K562 (cell line): ENCODE measurements at regions not wholly inside any gene's neighbourhood (a gene's known extent, or its start where the extent isn't known, plus 50 kb on each side); places are given as distances from the start of the nearest gene placed in this dataset.

ENCODE experiments used
- HMG20B ChIP-seq: fragments of 250-450 bp; sonication (Bioruptor Pico); IDR thresholded peaks from 2 replicates; pipeline ENCODE4 v1.5.0; 2021; ENCODE audit warnings: mild to moderate bottlenecking
- JUND ChIP-seq, 2 experiments: IDR thresholded peaks; 2 replicates in 1 of 2; 3 replicates in 1 of 2; pipeline ENCODE4 v1.6.1; 2011; ENCODE audit warnings: borderline replicate concordance in 2 of 2, low read depth in 2 of 2, low read length in 2 of 2, improper control_type of control experiment in 1 of 2, missing biosample characterization in 1 of 2, missing genetic modification characterization in 1 of 2, missing genetic modification reagents in 1 of 2
- LARP7 ChIP-seq: fragments of 450-650 bp; IDR thresholded peaks from 2 replicates; pipeline ENCODE4 v1.6.1; 2016
- NCOA2 ChIP-seq, 2 experiments: fragments of 450-650 bp; IDR thresholded peaks; 2 replicates each; pipeline ENCODE4 v1.6.1; 2018; ENCODE audit warnings: mild to moderate bottlenecking in 2 of 2, moderate library complexity in 1 of 2; ENCODE audit not compliant: partially characterized antibody in 2 of 2
- PHF20 ChIP-seq: fragments of 450-650 bp; IDR thresholded peaks from 2 replicates; pipeline ENCODE4 v1.6.1; 2018; ENCODE audit not compliant: partially characterized antibody
- PRMT5 ChIP-seq: sonication (generic); formaldehyde crosslinking; IDR thresholded peaks from 2 replicates; pipeline ENCODE4 v1.5.0; 2020; ENCODE audit warnings: missing genetic modification reagents
- RAD21 ChIP-seq, 2 experiments: fragments of 250-450 bp in 1 of 2; fragments of 450-650 bp in 1 of 2; sonication (Bioruptor Pico) in 1 of 2; formaldehyde crosslinking in 1 of 2; IDR thresholded peaks in 1 of 2; conservative IDR thresholded peaks in 1 of 2; 2 replicates each; pipeline versions ENCODE4 v1.4.0 to v1.8.0; 2020 to 2022; ENCODE audit warnings: mild to moderate bottlenecking in 2 of 2, moderate library complexity in 1 of 2
- RFX1 ChIP-seq: fragments of 450-650 bp; IDR thresholded peaks from 2 replicates; pipeline ENCODE4 v1.6.1; 2016; ENCODE audit warnings: mild to moderate bottlenecking, moderate library complexity
- TF ChIP-seq, protein P1 (sequence below), 3 experiments: IDR thresholded peaks in 2 of 3; conservative IDR thresholded peaks in 1 of 3; 2 replicates each; pipeline ENCODE4 v1.5.1; 2011 to 2012; ENCODE audit warnings: low read length in 3 of 3, mild to moderate bottlenecking in 3 of 3, control low read depth in 2 of 3, improper control_type of control experiment in 1 of 3, inconsistent platforms in 1 of 3, low read depth in 1 of 3, mixed read lengths in 1 of 3, moderate library complexity in 1 of 3; ENCODE audit not compliant: insufficient read depth in 2 of 3
- TF ChIP-seq, protein P2 (sequence below): sonication (generic); formaldehyde crosslinking; IDR thresholded peaks from 2 replicates; pipeline ENCODE4 v1.8.1; 2023; ENCODE audit warnings: mild to moderate bottlenecking, missing genetic modification reagents, moderate library complexity

DNA sequence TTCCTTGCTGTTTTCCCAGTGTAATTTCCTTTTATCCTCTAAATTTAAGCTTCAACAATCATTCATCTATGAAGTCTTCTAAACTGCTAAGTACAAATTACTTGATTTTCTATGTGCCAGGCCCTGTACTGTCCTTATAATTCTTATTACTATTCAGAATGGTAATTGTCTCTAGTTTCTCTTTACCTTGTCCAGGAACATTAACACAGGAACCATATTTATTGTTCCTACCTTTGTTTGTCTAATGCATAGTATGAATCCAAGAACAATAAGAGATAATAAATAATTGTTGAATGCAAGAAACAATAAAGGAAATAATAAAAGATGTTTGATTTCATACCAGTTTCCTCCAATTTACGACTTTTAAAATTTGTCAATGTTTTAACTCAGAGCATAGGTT lies 1083.2 kb downstream of the ROBO2 start:
- TF ChIP-seq LARP7 (no peak), RFX1 (no peak), NCOA2 (IDR thresholded peaks at IDR 0.05; ENCODE audit: partially characterized antibody in 2 of 2) (no peak), HMG20B (no peak), PRMT5 (CRISPR knock-in tag) (no peak), JUND (IDR thresholded peaks at IDR 0.05; ENCODE audit: borderline replicate concordance, low read depth, low read length) (no peak), JUND (tag; IDR thresholded peaks at IDR 0.05; ENCODE audit: borderline replicate concordance, low read depth, low read length) (no peak), PHF20 (no peak), RAD21 (CRISPR knock-in tag; conservative IDR thresholded peaks at IDR 0.05 in 1 of 2, IDR thresholded peaks at IDR 0.05 in 1 of 2) (no peak)
- TF ChIP-seq, protein P1, sequence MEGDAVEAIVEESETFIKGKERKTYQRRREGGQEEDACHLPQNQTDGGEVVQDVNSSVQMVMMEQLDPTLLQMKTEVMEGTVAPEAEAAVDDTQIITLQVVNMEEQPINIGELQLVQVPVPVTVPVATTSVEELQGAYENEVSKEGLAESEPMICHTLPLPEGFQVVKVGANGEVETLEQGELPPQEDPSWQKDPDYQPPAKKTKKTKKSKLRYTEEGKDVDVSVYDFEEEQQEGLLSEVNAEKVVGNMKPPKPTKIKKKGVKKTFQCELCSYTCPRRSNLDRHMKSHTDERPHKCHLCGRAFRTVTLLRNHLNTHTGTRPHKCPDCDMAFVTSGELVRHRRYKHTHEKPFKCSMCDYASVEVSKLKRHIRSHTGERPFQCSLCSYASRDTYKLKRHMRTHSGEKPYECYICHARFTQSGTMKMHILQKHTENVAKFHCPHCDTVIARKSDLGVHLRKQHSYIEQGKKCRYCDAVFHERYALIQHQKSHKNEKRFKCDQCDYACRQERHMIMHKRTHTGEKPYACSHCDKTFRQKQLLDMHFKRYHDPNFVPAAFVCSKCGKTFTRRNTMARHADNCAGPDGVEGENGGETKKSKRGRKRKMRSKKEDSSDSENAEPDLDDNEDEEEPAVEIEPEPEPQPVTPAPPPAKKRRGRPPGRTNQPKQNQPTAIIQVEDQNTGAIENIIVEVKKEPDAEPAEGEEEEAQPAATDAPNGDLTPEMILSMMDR (IDR thresholded peaks at IDR 0.05 in 2 of 3, conservative IDR thresholded peaks at IDR 0.05 in 1 of 3; ENCODE audit: insufficient read depth in 2 of 3, low read depth in 1 of 3, low read length in 3 of 3) = no peak
- TF ChIP-seq, protein P2, sequence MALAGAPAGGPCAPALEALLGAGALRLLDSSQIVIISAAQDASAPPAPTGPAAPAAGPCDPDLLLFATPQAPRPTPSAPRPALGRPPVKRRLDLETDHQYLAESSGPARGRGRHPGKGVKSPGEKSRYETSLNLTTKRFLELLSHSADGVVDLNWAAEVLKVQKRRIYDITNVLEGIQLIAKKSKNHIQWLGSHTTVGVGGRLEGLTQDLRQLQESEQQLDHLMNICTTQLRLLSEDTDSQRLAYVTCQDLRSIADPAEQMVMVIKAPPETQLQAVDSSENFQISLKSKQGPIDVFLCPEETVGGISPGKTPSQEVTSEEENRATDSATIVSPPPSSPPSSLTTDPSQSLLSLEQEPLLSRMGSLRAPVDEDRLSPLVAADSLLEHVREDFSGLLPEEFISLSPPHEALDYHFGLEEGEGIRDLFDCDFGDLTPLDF (CRISPR knock-in tag) = no peak
